GM12891 (cell line): ENCODE measurements at regions not wholly inside any gene's neighbourhood (a gene's known extent, or its start where the extent isn't known, plus 50 kb on each side); places are given as distances from the start of the nearest gene placed in this dataset.

ENCODE experiments used
- DNase-seq: peaks from one replicate; pipeline ENCODE4 v3.0.0; 2011; ENCODE audit warnings: low spot score; ENCODE audit not compliant: insufficient read length
- FAIRE-seq: peaks from 2 replicates; lab custom pipeline; 2011; peaks lifted over from hg19 to GRCh38; lab: Jason Lieb, UNC
- PAX5 ChIP-seq: IDR thresholded peaks from 2 replicates; pipeline ENCODE4 v1.6.1; 2011; ENCODE audit warnings: low read length, moderate library complexity, mild to moderate bottlenecking; ENCODE audit not compliant: insufficient read depth, severe bottlenecking
- POLR2A ChIP-seq: IDR thresholded peaks from 2 replicates; pipeline ENCODE4 v1.6.1; 2011; ENCODE audit warnings: low read depth, low read length, control low read depth
- POLR2AphosphoS5 ChIP-seq: IDR thresholded peaks from 2 replicates; pipeline ENCODE4 v1.6.1; 2011; ENCODE audit warnings: low read depth, low read length, control low read depth
- POU2F2 ChIP-seq: IDR thresholded peaks from 2 replicates; pipeline ENCODE4 v1.6.1; 2011; ENCODE audit warnings: low read depth, mild to moderate bottlenecking, control low read depth, low read length, moderate library complexity
- SPI1 ChIP-seq: IDR thresholded peaks from 2 replicates; pipeline ENCODE4 v1.6.1; 2011; ENCODE audit warnings: low read depth, low read length, control low read depth
- TAF1 ChIP-seq: IDR thresholded peaks from 2 replicates; pipeline ENCODE4 v1.6.1; 2011; ENCODE audit warnings: low read depth, low read length, control low read depth

DNA sequence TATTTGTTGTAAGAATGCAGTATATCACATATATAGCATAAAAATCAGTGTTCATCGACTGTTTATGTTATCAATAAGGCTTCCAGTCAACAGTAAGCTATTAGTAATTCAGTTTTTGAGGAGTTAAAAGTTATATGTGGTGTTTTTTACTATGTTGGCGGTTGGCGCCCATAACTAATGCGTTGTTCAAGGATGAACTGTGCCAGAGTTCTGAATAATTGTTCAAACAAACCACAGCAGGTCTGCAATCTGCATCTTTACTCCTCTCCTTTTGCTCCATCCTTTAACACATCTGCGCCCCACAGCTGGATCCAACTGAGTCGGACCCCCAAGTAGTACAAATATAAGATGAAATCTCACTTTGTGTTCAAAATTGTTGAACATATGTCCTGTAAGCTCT, 836.1 kb downstream of the LTN1 start:
- TF ChIP-seq SPI1: no peak
- no peak for TF ChIP-seq POU2F2
- no peak for TF ChIP-seq POLR2AphosphoS5
- no peak for TF ChIP-seq TAF1
- TF ChIP-seq PAX5: no peak
- TF ChIP-seq POLR2A: no peak
- FAIRE-seq (no peak), DNase-seq (no peak)

DNA sequence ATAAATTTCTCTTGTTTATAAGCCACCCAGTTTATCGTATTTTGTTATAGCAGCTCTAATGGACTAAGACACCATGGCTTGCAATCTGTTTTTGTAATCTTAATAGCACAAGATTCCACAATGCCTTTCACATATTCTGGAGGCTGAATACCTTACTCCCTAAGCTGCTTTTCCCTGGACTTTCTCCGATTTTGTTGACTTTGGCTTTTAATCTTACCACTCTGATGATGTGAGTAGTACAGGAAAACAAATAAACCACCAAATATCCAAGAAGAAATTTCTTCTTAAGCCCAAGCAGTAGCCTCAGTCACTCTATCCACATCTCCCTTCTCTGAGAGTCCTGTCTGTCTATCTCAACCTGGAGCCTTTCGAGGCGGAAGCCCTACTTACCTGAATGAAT, 838.6 kb downstream of the LTN1 start:
- no peak for TF ChIP-seq POLR2A
- TF ChIP-seq PAX5: no peak
- TF ChIP-seq POU2F2: no peak
- no peak for TF ChIP-seq TAF1
- no peak for TF ChIP-seq POLR2AphosphoS5
- no peak for TF ChIP-seq SPI1
- FAIRE-seq (no peak), DNase-seq (no peak)

DNA sequence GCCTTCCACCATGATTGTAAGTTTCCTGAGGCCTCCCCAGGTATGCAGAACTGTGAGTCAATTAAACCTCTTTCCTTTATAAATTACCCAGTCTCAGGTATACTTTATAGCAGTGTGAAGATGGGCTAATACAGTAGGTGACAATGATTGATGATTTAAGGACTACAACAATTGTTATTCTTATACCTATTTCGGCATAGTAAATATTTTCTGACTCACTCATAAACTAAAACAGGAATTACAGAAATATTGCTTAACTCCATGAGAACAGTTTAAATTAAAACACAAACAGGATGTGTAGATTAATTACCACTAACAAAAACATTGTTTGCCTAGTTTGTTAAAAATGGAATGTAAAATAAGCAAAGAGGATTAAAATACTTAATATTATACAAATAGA, 839.9 kb downstream of the LTN1 start:
- TF ChIP-seq TAF1 (no peak), POLR2A (no peak), SPI1 (no peak), POU2F2 (no peak), POLR2AphosphoS5 (no peak), PAX5 (no peak)
- FAIRE-seq (no peak), DNase-seq (no peak)

DNA sequence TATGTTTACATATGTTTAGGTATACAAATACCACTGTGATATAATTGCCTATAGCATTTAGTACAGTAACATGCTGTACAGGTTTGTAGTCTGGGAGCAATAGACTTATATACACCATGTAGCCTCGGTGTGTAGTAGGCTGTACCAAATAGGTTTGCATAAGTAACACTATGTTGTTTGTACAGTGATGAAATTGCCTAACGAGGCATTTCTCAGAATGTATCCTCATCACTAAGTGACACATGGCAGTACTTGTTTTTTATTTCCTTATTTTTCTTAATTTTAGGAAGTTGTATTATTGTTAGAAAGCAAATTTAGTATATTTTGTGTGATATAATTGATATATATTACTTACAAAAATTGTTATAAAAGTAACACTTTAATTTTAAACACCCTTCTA, 840.9 kb downstream of the LTN1 start:
- no peak for DNase-seq
- FAIRE-seq: no peak
- TF ChIP-seq PAX5 (no peak), TAF1 (no peak), POU2F2 (no peak), POLR2AphosphoS5 (no peak), POLR2A (no peak), SPI1 (no peak)

DNA sequence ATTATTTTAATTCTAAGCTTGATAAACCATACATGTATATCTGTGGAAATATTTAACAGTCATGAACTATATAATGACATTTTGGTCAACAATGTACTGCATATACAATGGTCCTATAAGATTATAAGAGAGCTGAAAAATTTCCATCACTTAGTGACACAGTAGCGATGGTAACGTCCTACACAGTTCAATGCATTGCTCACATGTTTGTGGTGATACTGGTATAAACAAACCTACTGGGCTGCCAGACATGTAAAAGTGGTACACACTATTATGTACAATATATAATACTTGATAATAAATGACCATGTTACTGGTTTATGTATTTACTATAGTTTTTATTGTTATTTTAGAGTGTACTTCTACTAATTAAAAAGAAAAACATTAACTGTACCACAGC, 841.9 kb downstream of the LTN1 start:
- DNase-seq (no peak), FAIRE-seq (no peak)
- TF ChIP-seq POU2F2: no peak
- TF ChIP-seq POLR2AphosphoS5: no peak

DNA sequence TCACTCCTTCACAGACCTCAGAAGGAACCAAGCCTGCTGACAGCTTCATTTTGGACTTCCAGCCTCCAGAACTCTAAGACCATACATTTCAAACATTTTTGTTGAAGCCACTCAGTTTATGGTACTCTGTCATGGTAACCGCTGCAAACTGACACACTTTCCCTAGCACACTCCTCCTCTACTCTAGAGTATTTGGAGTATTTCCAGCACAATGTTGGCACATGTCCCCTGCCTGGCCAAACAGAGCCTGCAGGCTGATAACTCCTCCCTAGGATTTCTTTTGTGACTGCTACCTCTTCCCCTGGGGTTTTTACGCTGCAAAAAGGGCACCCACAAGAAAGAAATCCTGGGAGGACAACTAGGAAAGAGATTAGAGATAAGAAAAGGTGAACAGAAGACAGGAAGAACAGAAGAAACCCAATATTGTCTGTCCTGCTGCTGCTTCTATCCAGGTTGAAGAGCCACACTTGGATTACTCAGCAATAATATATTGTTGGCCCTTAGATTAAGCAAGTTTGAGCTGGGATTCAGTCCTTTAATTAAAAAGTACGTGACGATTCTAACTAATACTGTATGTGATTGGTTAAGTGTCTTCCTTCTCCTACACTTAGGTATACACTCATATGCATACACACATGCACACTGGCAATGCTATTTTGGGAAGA, 844.1 kb downstream of the LTN1 start:
- TF ChIP-seq POLR2A: no peak
- TF ChIP-seq TAF1: no peak
- no peak for TF ChIP-seq PAX5
- DNase-seq (no peak), FAIRE-seq (no peak)

DNA sequence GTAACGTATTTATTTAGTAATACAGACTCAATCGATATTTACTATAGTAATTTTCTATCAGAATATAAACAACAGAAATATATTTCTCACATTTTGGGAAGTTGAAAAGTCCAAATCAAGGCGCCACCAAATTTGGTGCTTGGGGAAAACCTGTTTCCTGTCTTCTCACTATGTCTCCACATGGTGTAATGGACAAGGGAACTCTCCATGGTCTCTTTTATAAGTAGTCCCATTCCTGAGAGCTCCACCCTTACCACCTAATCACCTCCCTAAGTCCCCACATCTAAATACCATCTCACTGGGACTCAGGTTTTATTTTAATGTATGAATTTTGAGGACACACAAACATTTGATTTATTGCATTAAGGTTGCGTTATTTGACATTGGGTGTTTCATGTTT, 848.0 kb downstream of the LTN1 start:
- DNase-seq (no peak), FAIRE-seq (no peak)
- TF ChIP-seq TAF1 (no peak), SPI1 (no peak), POLR2AphosphoS5 (no peak), POLR2A (no peak), PAX5 (no peak), POU2F2 (no peak)

DNA sequence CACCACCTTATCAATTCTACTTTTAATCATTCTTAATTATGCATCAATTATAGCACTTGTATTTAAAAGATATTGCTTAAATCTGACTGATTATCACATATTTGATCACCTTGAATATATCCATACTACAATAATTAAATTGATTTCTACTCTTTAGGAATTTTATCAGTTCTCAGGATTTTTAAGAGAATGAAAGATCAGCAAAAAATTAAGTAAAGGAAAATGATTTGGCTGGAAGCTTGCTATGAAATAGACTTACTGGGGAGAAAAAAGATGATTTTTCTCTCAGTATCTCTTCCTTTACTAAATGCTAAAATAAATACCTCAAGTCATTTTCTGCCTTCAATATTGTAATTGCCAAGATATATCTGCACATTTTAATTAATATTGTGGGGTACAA, 848.6 kb downstream of the LTN1 start:
- TF ChIP-seq POLR2A: no peak
- TF ChIP-seq PAX5: no peak
- no peak for TF ChIP-seq POLR2AphosphoS5
- no peak for TF ChIP-seq POU2F2
- no peak for TF ChIP-seq TAF1
- TF ChIP-seq SPI1: no peak
- FAIRE-seq (no peak), DNase-seq (no peak)

DNA sequence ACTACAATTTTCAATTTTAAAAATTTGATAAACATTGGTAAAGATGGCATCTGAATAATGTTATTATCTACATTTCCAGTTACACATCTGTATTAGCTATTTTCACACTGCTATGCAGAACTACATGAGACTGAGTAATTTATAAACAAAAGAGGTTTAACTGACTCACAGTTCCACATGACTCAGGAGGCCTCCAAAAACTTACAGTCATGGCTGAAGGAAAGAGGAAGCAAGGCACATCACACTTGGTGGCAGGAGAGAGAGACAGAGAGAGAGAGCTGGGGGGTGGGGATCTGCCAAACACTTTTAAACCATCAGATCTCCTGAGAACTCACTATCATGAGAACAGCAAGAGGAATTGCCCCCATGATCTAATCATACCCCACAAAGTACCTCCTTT, 850.0 kb downstream of the LTN1 start:
- FAIRE-seq (no peak), DNase-seq (no peak)
- TF ChIP-seq POU2F2: no peak

DNA sequence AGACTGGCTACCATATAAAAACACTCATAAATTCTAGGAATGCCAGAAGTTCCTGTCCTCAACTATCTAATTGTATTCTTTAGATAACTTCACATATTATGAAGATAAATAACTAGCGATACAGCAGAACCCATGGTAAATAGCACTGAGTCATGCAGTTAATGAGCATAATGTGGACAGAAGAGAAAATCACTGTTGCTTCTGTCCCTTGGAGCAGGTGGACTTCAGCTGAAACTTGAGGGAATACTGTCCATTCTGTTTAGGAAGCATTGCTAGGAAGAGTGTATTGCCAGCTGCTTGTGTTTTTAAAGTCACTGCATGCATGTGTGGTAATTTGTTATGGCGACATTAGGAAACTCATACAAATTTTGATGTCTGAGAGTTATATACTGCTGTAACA, 854.4 kb downstream of the LTN1 start:
- no peak for FAIRE-seq
- TF ChIP-seq SPI1: no peak
- no peak for TF ChIP-seq POU2F2
- no peak for TF ChIP-seq TAF1
- TF ChIP-seq POLR2A: no peak
- no peak for TF ChIP-seq POLR2AphosphoS5
- no peak for TF ChIP-seq PAX5

DNA sequence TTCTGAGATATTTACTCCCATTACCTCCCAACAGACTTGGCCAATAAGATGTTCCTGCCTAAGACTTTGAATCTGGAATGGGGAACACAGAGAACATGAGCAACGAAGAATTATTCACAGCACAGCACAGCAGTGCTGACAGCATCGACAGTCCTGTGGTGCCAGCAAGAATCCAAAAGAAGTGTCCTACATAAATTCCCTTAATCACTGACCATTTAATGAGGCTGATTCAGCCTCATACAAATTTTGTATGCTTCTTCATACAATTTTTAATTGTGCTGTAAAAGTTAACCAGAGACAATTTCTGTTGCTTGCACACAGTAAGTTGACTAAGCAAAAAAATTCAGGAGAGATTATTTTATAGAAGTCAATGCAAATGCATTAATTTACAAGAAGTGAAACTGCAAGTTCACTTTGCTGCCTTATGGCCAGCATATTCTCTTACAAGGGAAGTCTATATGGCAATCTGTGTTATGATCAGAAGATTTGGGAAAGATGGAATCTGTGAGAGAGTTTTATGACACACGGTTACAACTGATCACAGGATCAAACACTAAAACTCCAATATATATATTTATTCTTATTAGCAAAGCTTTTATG, 855.9 kb downstream of the LTN1 start:
- no peak for TF ChIP-seq PAX5
- no peak for TF ChIP-seq POLR2A
- FAIRE-seq (no peak), DNase-seq (no peak)

More for the DNA sequence above, 854.4 kb downstream of the LTN1 start:
- DNase-seq: no peak
